SK-N-SH treated with all-trans-retinoic acid at 6 μM for 48 hours (cell line): ENCODE measurements at regions not wholly inside any gene's neighbourhood (a gene's known extent, or its start where the extent isn't known, plus 50 kb on each side); places are given as distances from the start of the nearest gene placed in this dataset.

Experiments used
- ATAC-seq: fragments of 200-7000 bp; cut with Tn5 transposase; 3 replicates; pipeline ENCODE4 v1.9.1; 2020; ENCODE audit warnings: mild to moderate bottlenecking, moderate library complexity
- ARNTL ChIP-seq: fragments of 450-650 bp; formaldehyde crosslinking; IDR thresholded peaks from 2 replicates; pipeline ENCODE4 v1.5.0; 2020; ENCODE audit warnings: low read depth, mild to moderate bottlenecking, moderate library complexity, borderline replicate concordance
- BACH2 ChIP-seq: fragments of 250-450 bp; sonication (Bioruptor Pico); IDR thresholded peaks from 2 replicates; pipeline ENCODE4 v1.9.0; 2021; ENCODE audit warnings: mild to moderate bottlenecking, borderline replicate concordance
- CSDC2 ChIP-seq: fragments of 250-450 bp; sonication (Bioruptor Pico); IDR thresholded peaks from 2 replicates; pipeline ENCODE4 v1.5.0; 2020; ENCODE audit warnings: mild to moderate bottlenecking, moderate library complexity
- CSRNP3 ChIP-seq: fragments of 250-450 bp; sonication (Bioruptor Pico); IDR thresholded peaks from 2 replicates; pipeline ENCODE4 v1.5.1; 2021; ENCODE audit warnings: mild to moderate bottlenecking, moderate library complexity
- ESRRG ChIP-seq: fragments of 250-450 bp; sonication (Bioruptor Pico); IDR thresholded peaks from 2 replicates; pipeline ENCODE4 v1.6.1; 2021; ENCODE audit warnings: mild to moderate bottlenecking
- GLIS3 ChIP-seq: fragments of 250-450 bp; sonication (Bioruptor Pico); IDR thresholded peaks from 2 replicates; pipeline ENCODE4 v1.5.0; 2020; ENCODE audit warnings: mild to moderate bottlenecking, moderate library complexity
- OSR1 ChIP-seq: fragments of 250-450 bp; sonication (Bioruptor Pico); IDR thresholded peaks from 2 replicates; pipeline ENCODE4 v1.8.0; 2022; ENCODE audit warnings: moderate library complexity, mild to moderate bottlenecking, inconsistent platforms
- PATZ1 ChIP-seq: fragments of 250-450 bp; sonication (Bioruptor Pico); IDR thresholded peaks from 2 replicates; pipeline ENCODE4 v1.8.0; 2020; ENCODE audit warnings: mild to moderate bottlenecking, moderate library complexity, borderline replicate concordance
- POU6F1 ChIP-seq: fragments of 250-450 bp; sonication (Bioruptor Pico); IDR thresholded peaks from 2 replicates; pipeline ENCODE4 v1.8.0; 2021; ENCODE audit warnings: low read depth, mild to moderate bottlenecking, moderate library complexity, borderline replicate concordance
- PPARA ChIP-seq: fragments of 250-450 bp; sonication (Bioruptor Pico); IDR thresholded peaks from 2 replicates; pipeline ENCODE4 v1.5.0; 2020; ENCODE audit warnings: mild to moderate bottlenecking, borderline replicate concordance
- SNAI2 ChIP-seq: fragments of 250-450 bp; sonication (Bioruptor Pico); IDR thresholded peaks from 2 replicates; pipeline ENCODE4 v1.5.0; 2020; ENCODE audit warnings: mild to moderate bottlenecking, moderate library complexity
- TOX ChIP-seq: fragments of 250-450 bp; sonication (Bioruptor Pico); IDR thresholded peaks from 2 replicates; pipeline ENCODE4 v1.8.0; 2021; ENCODE audit warnings: mild to moderate bottlenecking, moderate library complexity, borderline replicate concordance
- TSHZ2 ChIP-seq: fragments of 250-450 bp; sonication (Bioruptor Pico); IDR thresholded peaks from 2 replicates; pipeline ENCODE4 v1.5.0; 2020; ENCODE audit warnings: mild to moderate bottlenecking, moderate library complexity
- ZC3H10 ChIP-seq: fragments of 250-450 bp; sonication (Bioruptor Pico); IDR thresholded peaks from 2 replicates; pipeline ENCODE4 v1.5.1; 2021; ENCODE audit warnings: mild to moderate bottlenecking, moderate library complexity
- ZNF565 ChIP-seq: fragments of 450-650 bp; formaldehyde crosslinking; conservative IDR thresholded peaks from 2 replicates; pipeline ENCODE4 v1.5.0; 2020; ENCODE audit warnings: low read depth, mild to moderate bottlenecking, moderate library complexity
- ZNF70 ChIP-seq: fragments of 450-650 bp; formaldehyde crosslinking; IDR thresholded peaks from 2 replicates; pipeline ENCODE4 v1.5.0; 2020; ENCODE audit warnings: mild to moderate bottlenecking, moderate library complexity
- ZNF8 ChIP-seq: fragments of 450-650 bp; formaldehyde crosslinking; IDR thresholded peaks from 2 replicates; pipeline ENCODE4 v1.5.0; 2020; ENCODE audit warnings: mild to moderate bottlenecking, moderate library complexity
- TF ChIP-seq, protein P1 (sequence below): fragments of 250-450 bp; sonication (Bioruptor Pico); IDR thresholded peaks from 2 replicates; pipeline ENCODE4 v1.5.1; 2020; ENCODE audit warnings: low read depth, mild to moderate bottlenecking, moderate library complexity

DNA sequence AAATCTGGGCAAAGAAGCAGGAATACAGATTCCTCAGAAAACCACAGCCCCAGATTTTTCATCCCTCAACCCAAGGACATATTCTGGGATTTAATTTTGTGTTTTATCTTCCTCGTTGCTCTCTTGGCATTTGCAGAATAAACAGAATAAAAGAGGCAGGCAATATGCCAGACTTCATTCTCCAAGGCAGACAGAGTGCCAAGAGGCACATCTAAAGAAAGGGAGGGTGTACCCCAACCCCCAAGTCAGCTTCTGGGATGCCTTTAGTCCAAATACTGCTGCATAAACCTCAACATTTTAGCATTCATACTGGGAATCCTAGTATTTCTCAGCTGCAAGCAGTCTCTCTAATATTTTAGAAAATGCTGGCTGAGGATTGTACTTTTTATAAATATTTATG is 629.2 kb downstream of the KLHL13 start:
- no peak for ATAC-seq
- TF ChIP-seq ZNF565 (CRISPR knock-in tag), result no peak
- TF ChIP-seq ZC3H10 (CRISPR knock-in tag), result no peak
- TF ChIP-seq, protein P1, sequence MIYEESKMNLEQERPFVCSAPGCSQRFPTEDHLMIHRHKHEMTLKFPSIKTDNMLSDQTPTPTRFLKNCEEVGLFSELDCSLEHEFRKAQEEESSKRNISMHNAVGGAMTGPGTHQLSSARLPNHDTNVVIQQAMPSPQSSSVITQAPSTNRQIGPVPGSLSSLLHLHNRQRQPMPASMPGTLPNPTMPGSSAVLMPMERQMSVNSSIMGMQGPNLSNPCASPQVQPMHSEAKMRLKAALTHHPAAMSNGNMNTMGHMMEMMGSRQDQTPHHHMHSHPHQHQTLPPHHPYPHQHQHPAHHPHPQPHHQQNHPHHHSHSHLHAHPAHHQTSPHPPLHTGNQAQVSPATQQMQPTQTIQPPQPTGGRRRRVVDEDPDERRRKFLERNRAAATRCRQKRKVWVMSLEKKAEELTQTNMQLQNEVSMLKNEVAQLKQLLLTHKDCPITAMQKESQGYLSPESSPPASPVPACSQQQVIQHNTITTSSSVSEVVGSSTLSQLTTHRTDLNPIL (CRISPR knock-in tag), result no peak
- TF ChIP-seq ZNF8 (CRISPR knock-in tag), result no peak
- TF ChIP-seq PPARA (CRISPR knock-in tag), result no peak
- no peak for TF ChIP-seq ESRRG (CRISPR knock-in tag)
- no peak for TF ChIP-seq SNAI2 (CRISPR knock-in tag)
- TF ChIP-seq ARNTL (CRISPR knock-in tag), result no peak
- no peak for TF ChIP-seq OSR1 (CRISPR knock-in tag)
- no peak for TF ChIP-seq TOX (CRISPR knock-in tag)
- TF ChIP-seq POU6F1 (CRISPR knock-in tag), result no peak
- no peak for TF ChIP-seq TSHZ2
- no peak for TF ChIP-seq GLIS3 (CRISPR knock-in tag)
- no peak for TF ChIP-seq CSDC2
- no peak for TF ChIP-seq BACH2 (CRISPR knock-in tag)
- TF ChIP-seq CSRNP3 (CRISPR knock-in tag), result no peak
- no peak for TF ChIP-seq PATZ1 (CRISPR knock-in tag)
- no peak for TF ChIP-seq ZNF70 (CRISPR knock-in tag)

DNA sequence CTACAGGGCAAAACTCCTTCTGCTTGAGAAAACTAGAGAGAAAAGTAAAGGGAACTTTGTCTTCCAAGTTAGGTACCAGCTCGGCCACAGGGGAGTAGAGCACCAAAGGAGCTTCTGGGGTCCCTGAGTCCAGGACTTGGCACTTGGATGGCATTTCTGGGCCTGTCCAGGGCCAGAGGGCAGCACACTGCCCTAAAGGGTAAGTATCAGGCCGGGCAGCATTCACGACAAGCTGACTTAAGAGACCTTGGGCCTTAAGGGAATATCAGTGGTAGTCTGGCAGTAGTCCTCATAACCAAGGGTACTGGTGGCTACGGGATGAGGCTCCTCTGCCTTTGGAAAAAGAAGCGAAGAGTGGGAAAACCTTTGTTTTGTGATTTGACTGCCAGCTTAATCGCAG is 632.7 kb downstream of the KLHL13 start:
- TF ChIP-seq SNAI2 (CRISPR knock-in tag), result no peak
- no peak for TF ChIP-seq TSHZ2
- TF ChIP-seq, all 23 proteins: peak for 0
- ATAC-seq, result no peak
